ENCODE measurements at regions not wholly inside any gene's neighbourhood (a gene's known extent, or its start where the extent isn't known, plus 50 kb on each side); places are given as distances from the start of the nearest gene placed in this dataset.

DNA sequence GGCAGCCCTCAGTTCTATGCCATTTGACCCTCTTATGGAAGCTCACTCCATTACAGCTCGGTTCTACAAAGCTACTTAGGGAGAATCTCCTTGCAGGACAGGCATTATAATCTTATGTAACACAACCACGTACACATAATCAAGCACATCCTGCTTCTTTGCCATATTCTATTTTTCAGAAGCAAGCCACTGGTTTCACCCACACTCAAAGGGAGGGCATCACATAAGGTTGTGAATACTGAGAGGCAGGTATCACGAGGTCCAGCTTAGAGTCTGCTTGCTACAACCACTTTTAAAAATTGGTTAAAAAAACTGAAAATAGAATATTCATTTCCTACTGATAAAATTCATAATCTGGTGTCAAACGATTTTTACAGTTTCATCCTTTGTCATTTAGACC is 589.2 kb downstream of the SLC16A7 start:
- Histone ChIP-seq H3K9me3 (no peaks in the 10 kb centered on the region), H3K36me3 (no peaks in the 10 kb centered on the region), H3K4me3 (no peak overlapping the region), H3K4me1 (no peaks in the 10 kb centered on the region), H3K27ac (no peak overlapping the region), H3K9ac (ENCODE audit: low read depth in 2 of 2, low read length in 2 of 2) (no peak overlapping the region), H3K27me3 (no peaks in the 10 kb centered on the region)
- TF ChIP-seq, protein P1, sequence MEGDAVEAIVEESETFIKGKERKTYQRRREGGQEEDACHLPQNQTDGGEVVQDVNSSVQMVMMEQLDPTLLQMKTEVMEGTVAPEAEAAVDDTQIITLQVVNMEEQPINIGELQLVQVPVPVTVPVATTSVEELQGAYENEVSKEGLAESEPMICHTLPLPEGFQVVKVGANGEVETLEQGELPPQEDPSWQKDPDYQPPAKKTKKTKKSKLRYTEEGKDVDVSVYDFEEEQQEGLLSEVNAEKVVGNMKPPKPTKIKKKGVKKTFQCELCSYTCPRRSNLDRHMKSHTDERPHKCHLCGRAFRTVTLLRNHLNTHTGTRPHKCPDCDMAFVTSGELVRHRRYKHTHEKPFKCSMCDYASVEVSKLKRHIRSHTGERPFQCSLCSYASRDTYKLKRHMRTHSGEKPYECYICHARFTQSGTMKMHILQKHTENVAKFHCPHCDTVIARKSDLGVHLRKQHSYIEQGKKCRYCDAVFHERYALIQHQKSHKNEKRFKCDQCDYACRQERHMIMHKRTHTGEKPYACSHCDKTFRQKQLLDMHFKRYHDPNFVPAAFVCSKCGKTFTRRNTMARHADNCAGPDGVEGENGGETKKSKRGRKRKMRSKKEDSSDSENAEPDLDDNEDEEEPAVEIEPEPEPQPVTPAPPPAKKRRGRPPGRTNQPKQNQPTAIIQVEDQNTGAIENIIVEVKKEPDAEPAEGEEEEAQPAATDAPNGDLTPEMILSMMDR (IDR thresholded peaks at IDR 0.05): no peak
- intact Hi-C loops (cut with DNase I): no loop called here
- DNase-seq: no peak

DNA sequence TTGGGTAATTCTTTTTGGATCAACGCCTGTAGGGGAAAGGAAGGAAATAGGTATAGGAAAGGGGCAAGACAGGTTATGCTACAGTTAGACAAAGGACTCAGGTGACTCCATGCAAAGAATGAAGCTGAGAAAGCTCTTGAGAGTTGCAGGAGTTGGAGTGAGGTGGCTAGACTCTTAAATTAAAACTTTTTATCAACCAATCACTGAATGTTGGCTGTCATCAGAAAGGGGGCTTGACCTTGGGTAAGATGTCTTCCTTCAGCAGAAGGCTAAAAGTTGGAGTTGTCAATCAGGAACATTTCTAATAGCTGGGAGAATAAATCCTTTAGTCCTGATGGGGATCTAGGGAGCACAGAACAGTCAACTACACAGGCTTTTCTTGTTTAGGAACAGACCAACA is 595.4 kb downstream of the SLC16A7 start:
- Histone ChIP-seq H3K27me3 (no peaks in the 10 kb centered on the region), H3K4me1 (no peaks in the 10 kb centered on the region), H3K27ac (no peak overlapping the region), H3K9me3 (no peaks in the 10 kb centered on the region), H3K4me3 (no peak overlapping the region), H3K9ac (ENCODE audit: low read depth in 2 of 2, low read length in 2 of 2) (no peak overlapping the region), H3K36me3 (no peaks in the 10 kb centered on the region)
- intact Hi-C loops (cut with DNase I): no loop called here
- DNase-seq: no peak
- TF ChIP-seq, protein P1 (IDR thresholded peaks at IDR 0.05): no peak

DNA sequence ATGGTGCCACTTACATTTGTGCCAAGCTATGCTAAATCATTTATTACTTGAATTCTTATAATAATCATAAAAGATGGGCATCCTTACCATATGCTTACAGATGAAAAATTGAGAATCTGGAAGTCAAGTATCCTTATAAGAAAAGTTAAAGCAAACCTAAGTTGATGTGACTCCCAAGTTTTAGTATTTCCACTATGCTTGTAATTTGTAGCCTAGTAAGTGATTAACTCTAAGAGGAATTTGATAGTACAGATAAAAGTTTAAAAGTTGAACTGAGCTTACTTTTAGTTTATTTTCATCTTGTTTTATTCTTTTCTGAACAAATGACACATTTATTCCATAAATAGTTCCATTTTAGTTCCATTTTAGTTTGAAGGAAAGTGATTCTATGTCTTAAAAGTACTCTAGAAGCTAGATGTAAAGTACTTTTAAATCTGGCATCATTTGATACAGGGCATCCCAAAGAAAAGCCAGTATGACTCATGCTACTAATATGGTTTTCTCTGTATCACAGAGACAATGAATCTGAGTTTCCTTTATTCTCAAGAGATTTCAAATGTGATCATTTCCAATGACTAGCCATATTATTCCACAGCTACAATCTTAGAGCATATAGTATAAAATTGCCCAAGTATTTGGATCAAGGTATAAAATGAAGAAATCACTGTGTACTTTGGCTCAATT is 596.0 kb downstream of the SLC16A7 start:
- H3K9ac ChIP-seq (ENCODE audit: low read depth in 2 of 2, low read length in 2 of 2): no peak overlapping the region
- DNase-seq: no peak
- H3K36me3 ChIP-seq: no peaks in the 10 kb centered on the region
- H3K27ac ChIP-seq: no peak overlapping the region
- no peaks in the 10 kb centered on the region for H3K27me3 ChIP-seq
- no peaks in the 10 kb centered on the region for H3K9me3 ChIP-seq
- no peaks in the 10 kb centered on the region for H3K4me1 ChIP-seq
- TF ChIP-seq, protein P1 (IDR thresholded peaks at IDR 0.05): no peak
- intact Hi-C loops (cut with DNase I): no loop called here
- no peak overlapping the region for H3K4me3 ChIP-seq

DNA sequence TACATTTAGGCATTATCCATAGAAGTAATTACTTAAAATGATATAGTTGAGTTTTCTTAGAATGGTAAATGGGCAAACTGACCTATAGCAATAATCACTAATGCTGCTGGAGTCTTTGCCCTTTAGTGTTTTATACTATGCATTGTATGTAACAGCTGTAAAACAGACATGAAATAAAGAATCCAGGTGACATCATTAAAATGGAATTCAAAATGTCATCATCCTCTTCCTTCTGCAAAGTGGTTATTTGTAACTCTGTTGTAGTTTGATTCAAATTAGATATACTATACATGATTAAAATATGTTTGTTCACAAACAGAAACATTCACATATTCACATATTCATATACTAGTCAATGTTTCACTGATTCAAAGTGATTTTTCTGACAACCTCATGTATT is 598.8 kb downstream of the SLC16A7 start:
- intact Hi-C loops (cut with DNase I): no loop called here
- no peak for DNase-seq
- H3K27me3 ChIP-seq: no peaks in the 10 kb centered on the region

DNA sequence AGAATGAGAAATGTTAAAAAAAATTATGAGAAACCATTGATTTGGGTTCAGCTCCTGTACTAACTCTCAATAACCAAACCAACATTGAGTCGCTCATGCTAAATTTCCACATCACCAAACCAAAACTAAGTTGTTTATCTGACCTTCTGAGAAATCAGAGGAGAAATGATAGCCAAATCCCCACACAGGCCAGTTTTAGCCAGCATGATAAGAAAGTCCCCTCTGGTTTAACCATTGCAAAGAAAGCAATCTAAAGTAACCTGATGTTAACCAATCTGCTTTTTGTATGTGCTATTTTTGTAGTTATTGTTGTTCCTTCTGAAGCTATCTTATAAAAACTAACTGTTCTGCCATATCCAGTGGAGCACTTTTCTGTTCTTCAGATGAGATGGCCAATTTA is 599.7 kb downstream of the SLC16A7 start:
- no peak for DNase-seq
- no peak overlapping the region for H3K4me3 ChIP-seq
- no peaks in the 10 kb centered on the region for H3K36me3 ChIP-seq
- intact Hi-C loops (cut with DNase I): no loop called here
- H3K4me1 ChIP-seq: no peaks in the 10 kb centered on the region
- H3K9ac ChIP-seq (ENCODE audit: low read depth in 2 of 2, low read length in 2 of 2): no peak overlapping the region
- no peaks in the 10 kb centered on the region for H3K27me3 ChIP-seq
- no peaks in the 10 kb centered on the region for H3K9me3 ChIP-seq
- no peak overlapping the region for H3K27ac ChIP-seq
- TF ChIP-seq, protein P1 (IDR thresholded peaks at IDR 0.05): no peak

More for the DNA sequence above, 598.8 kb downstream of the SLC16A7 start:
- TF ChIP-seq, protein P1 (IDR thresholded peaks at IDR 0.05): no peak
- H3K9me3 ChIP-seq: no peaks in the 10 kb centered on the region
- no peak overlapping the region for H3K9ac ChIP-seq (ENCODE audit: low read depth in 2 of 2, low read length in 2 of 2)
- no peaks in the 10 kb centered on the region for H3K4me1 ChIP-seq
- no peaks in the 10 kb centered on the region for H3K36me3 ChIP-seq
- no peak overlapping the region for H3K27ac ChIP-seq
- H3K4me3 ChIP-seq: no peak overlapping the region

Measured in colonic mucosa (tissue), 4 donors.